ENCODE measurements at regions not wholly inside any gene's neighbourhood (a gene's known extent, or its start where the extent isn't known, plus 50 kb on each side); places are given as distances from the start of the nearest gene placed in this dataset.

DNA sequence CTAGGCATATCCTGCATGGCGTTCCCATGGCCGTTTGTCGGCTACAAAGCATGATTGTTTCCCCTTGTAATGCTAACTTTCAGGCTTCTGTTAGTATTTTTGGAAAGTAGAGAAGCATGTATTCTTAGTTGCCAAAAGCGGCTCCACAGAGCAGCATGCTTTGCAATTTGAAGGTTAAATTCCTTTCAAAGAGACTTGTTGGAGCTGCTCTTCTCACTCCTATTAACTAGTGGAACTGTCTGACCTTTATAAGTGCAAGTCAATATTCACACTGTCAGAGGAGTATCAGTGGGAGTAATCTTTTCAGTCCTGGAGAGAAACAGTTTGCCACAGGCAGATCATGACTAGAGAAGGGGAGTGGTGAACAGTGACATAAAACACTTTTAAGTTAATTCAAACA is 656.1 kb upstream of the NOVA1 start:
- TF ChIP-seq, protein P1, sequence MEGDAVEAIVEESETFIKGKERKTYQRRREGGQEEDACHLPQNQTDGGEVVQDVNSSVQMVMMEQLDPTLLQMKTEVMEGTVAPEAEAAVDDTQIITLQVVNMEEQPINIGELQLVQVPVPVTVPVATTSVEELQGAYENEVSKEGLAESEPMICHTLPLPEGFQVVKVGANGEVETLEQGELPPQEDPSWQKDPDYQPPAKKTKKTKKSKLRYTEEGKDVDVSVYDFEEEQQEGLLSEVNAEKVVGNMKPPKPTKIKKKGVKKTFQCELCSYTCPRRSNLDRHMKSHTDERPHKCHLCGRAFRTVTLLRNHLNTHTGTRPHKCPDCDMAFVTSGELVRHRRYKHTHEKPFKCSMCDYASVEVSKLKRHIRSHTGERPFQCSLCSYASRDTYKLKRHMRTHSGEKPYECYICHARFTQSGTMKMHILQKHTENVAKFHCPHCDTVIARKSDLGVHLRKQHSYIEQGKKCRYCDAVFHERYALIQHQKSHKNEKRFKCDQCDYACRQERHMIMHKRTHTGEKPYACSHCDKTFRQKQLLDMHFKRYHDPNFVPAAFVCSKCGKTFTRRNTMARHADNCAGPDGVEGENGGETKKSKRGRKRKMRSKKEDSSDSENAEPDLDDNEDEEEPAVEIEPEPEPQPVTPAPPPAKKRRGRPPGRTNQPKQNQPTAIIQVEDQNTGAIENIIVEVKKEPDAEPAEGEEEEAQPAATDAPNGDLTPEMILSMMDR (conservative IDR thresholded peaks at IDR 0.05; ENCODE audit: low read depth, low read length): no peak
- TF ChIP-seq EZH2 (IDR thresholded peaks at IDR 0.05; ENCODE audit: borderline replicate concordance, low read depth, low read length, poor library complexity, severe bottlenecking): no peak

Measured in A673 (cell line).